GM12892 (cell line): ENCODE measurements at regions not wholly inside any gene's neighbourhood (a gene's known extent, or its start where the extent isn't known, plus 50 kb on each side); places are given as distances from the start of the nearest gene placed in this dataset.

Experiments used
- POLR2AphosphoS5 ChIP-seq: IDR thresholded peaks from 2 replicates; pipeline ENCODE4 v1.6.1; 2011; ENCODE audit warnings: low read depth, low read length, control low read depth
- TAF1 ChIP-seq: IDR thresholded peaks from 2 replicates; pipeline ENCODE4 v1.6.1; 2011; ENCODE audit warnings: low read depth, mild to moderate bottlenecking, control low read depth, low read length, borderline replicate concordance

DNA sequence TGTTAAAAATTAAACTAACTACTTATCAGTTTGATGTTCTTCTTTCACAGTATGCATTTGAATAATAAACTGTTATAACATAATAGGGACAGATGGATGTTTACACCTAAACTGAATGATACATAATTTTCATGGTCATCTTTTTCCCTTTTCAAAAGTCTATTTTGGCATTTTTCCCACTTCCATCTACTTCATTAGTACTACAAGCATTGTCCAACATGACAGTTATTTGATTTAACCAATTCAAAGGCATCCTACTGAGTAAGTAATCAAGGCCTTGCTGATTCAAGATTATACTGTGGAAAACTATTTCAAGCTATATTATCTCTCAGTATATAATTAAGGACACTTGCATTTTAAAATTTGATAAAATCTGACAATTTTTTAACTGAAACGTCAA, 212.9 kb downstream of the FAT4 start:
- TF ChIP-seq POLR2AphosphoS5 (no peak), TAF1 (no peak)
